Lung (tissue), 11 donors: ENCODE measurements at regions not wholly inside any gene's neighbourhood (a gene's known extent, or its start where the extent isn't known, plus 50 kb on each side); places are given as distances from the start of the nearest gene placed in this dataset.

Experiments used
- ATAC-seq: fragments of 200-7000 bp; cut with Tn5 transposase; one replicate; pipeline ENCODE4 v1.9.1; 2020; ENCODE audit warnings: moderate number of reproducible peaks; ENCODE audit not compliant: insufficient read depth, low FRiP score
- DNase-seq, 3 donors: peaks; one replicate each; pipeline ENCODE4 v3.0.0-alpha.2; 2013 to 2017
- H3K27ac ChIP-seq, 2 donors: one replicate each; pipeline ENCODE4 v1.5.1; 2013; ENCODE audit warnings: mild to moderate bottlenecking in 2 of 2, moderate library complexity in 2 of 2, control low read depth in 1 of 2, inconsistent platforms in 1 of 2, low read depth in 1 of 2, low read length in 1 of 2
- H3K27me3 ChIP-seq, 3 donors: one replicate each; pipeline ENCODE4 v1.5.1; 2013; ENCODE audit warnings: low read length in 2 of 3; ENCODE audit not compliant: control insufficient read depth in 3 of 3, insufficient read depth in 3 of 3
- H3K36me3 ChIP-seq, 4 donors: one replicate each; pipeline ENCODE4 v1.5.1; 2013; ENCODE audit warnings: low read length in 4 of 4, mild to moderate bottlenecking in 1 of 4, moderate library complexity in 1 of 4; ENCODE audit not compliant: control insufficient read depth in 4 of 4, insufficient read depth in 4 of 4
- H3K4me1 ChIP-seq, 5 donors: one replicate each; pipeline ENCODE4 v1.5.1; 2013; ENCODE audit warnings: low read length in 5 of 5, mild to moderate bottlenecking in 2 of 5, moderate library complexity in 1 of 5; ENCODE audit not compliant: control insufficient read depth in 5 of 5, insufficient read depth in 5 of 5
- H3K4me3 ChIP-seq: one replicate; pipeline ENCODE4 v1.5.1; 2013; ENCODE audit warnings: mild to moderate bottlenecking, control low read depth, moderate library complexity
- H3K9ac ChIP-seq, 2 donors: one replicate each; pipeline ENCODE4 v1.5.1; 2013; ENCODE audit warnings: low read length in 2 of 2, control low read depth in 1 of 2; ENCODE audit not compliant: insufficient read depth in 1 of 2
- H3K9me3 ChIP-seq, 4 donors: one replicate each; pipeline ENCODE4 v1.5.1; 2013; ENCODE audit warnings: low read length in 3 of 4, mild to moderate bottlenecking in 1 of 4, moderate library complexity in 1 of 4; ENCODE audit not compliant: control insufficient read depth in 4 of 4, insufficient read depth in 3 of 4
- WGBS, 2 donors: extraction: QIAGEN DNeasy Blood & Tissue Kit; methylation state at CpG; one replicate each; pipeline ENCODE4 v1.1.7; 2013; 5-methylcytosine and 5-hydroxymethylcytosine counted together
- TF ChIP-seq, protein P1 (sequence below): IDR thresholded peaks from 2 replicates; pipeline ENCODE4 v1.5.1; 2012; ENCODE audit warnings: mild to moderate bottlenecking; ENCODE audit errors: control extremely low read depth, extremely low read depth
- donor health status: control.
- donor health status: control.
- donor health status: Bipolar disorder and iron deficiency.
- donor health status: healthy.
- donor health status: DM: yes; HTN: yes; CAD: no.

DNA sequence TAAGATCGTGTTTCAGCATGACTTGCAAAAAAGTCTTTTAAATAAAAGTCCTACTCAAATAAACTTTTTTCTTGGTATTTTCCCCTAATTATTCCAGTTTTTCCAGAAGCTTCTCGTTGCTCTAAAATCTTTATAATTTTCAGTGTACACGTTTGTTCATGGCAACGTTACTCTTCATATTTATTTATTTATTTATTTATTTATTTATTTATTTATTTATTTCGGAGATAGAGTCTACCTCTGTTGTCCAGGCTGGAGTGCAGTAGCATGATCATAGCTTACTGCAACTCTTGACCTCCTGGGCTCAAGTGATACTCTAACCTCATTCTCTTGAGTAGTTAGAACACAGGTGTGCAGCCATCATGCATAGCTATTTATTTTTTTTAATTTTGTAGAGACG is 438.3 kb upstream of the MDGA2 start:
- no peaks in the 10 kb centered on the region for H3K9me3 ChIP-seq
- H3K36me3 ChIP-seq: no peaks in the 10 kb centered on the region
- H3K4me1 ChIP-seq: no peaks in the 10 kb centered on the region
- H3K27me3 ChIP-seq: no peaks in the 10 kb centered on the region
- 83 to 86% methylated on average over 6 of the region's 6 CpGs for WGBS, 2 donors
- no peak for DNase-seq
- no peak overlapping the region for H3K27ac ChIP-seq
- TF ChIP-seq, protein P1, sequence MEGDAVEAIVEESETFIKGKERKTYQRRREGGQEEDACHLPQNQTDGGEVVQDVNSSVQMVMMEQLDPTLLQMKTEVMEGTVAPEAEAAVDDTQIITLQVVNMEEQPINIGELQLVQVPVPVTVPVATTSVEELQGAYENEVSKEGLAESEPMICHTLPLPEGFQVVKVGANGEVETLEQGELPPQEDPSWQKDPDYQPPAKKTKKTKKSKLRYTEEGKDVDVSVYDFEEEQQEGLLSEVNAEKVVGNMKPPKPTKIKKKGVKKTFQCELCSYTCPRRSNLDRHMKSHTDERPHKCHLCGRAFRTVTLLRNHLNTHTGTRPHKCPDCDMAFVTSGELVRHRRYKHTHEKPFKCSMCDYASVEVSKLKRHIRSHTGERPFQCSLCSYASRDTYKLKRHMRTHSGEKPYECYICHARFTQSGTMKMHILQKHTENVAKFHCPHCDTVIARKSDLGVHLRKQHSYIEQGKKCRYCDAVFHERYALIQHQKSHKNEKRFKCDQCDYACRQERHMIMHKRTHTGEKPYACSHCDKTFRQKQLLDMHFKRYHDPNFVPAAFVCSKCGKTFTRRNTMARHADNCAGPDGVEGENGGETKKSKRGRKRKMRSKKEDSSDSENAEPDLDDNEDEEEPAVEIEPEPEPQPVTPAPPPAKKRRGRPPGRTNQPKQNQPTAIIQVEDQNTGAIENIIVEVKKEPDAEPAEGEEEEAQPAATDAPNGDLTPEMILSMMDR: no peak
- H3K9ac ChIP-seq: no peak overlapping the region
- no peak overlapping the region for H3K4me3 ChIP-seq
- no peak for ATAC-seq

- H3K27me3 ChIP-seq: no peaks in the 10 kb centered on the region
These were observed 435.7 kb upstream of the MDGA2 start for GRCh38 chr14:48111151-48111550.

GRCh38 chr14:48107646-48108045 is 432.2 kb upstream of the MDGA2 start:
- Histone ChIP-seq H3K4me1 (no peaks in the 10 kb centered on the region), H3K36me3 (no peaks in the 10 kb centered on the region), H3K4me3 (no peak overlapping the region), H3K27ac (no peak overlapping the region), H3K9ac (no peak overlapping the region), H3K27me3 (no peaks in the 10 kb centered on the region), H3K9me3 (peaks cover 0 to 2% (median 0%) of the 10 kb centered on the region in 4 donors)
- TF ChIP-seq, protein P1: no peak
- DNase-seq (no peak), ATAC-seq (no peak)
- WGBS, 2 donors: 80 to 86% methylated on average over 1 of the region's 1 CpG

More at GRCh38 chr14:48111151-48111550, 435.7 kb upstream of the MDGA2 start:
- no peak overlapping the region for H3K27ac ChIP-seq
- DNase-seq: no peak
- 62 to 63% methylated on average over 3 of the region's 3 CpGs for whole genome bisulfite sequencing, 2 donors
- H3K4me3 ChIP-seq: no peak overlapping the region
- no peak for ATAC-seq
- H3K9me3 ChIP-seq: no peaks in the 10 kb centered on the region
- H3K4me1 ChIP-seq: no peaks in the 10 kb centered on the region
- no peak overlapping the region for H3K9ac ChIP-seq
- TF ChIP-seq, protein P1: no peak
- H3K36me3 ChIP-seq: no peaks in the 10 kb centered on the region

- no peaks in the 10 kb centered on the region for H3K4me1 ChIP-seq
- no peaks in the 10 kb centered on the region for H3K36me3 ChIP-seq
- no peak overlapping the region for H3K9ac ChIP-seq
- WGBS, 2 donors: 82 to 87% methylated on average over 2 of the region's 2 CpGs
- H3K27me3 ChIP-seq: no peaks in the 10 kb centered on the region
- H3K4me3 ChIP-seq: no peak overlapping the region
- H3K9me3 ChIP-seq: peaks cover 0 to 1% (median 0%) of the 10 kb centered on the region in 4 donors
- DNase-seq (no peak), ATAC-seq (no peak)
- TF ChIP-seq, protein P1: no peak
- no peak overlapping the region for H3K27ac ChIP-seq
These were observed 421.5 kb upstream of the MDGA2 start for GRCh38 chr14:48096897-48097296.
